T-helper 1 cell (primary cell): ENCODE measurements at regions not wholly inside any gene's neighbourhood (a gene's known extent, or its start where the extent isn't known, plus 50 kb on each side); places are given as distances from the start of the nearest gene placed in this dataset.
"Not testable (repeated sequence)": the region's sequence is repeated elsewhere in the genome, so short reads cannot be mapped to it uniquely, and the experiment has no call there.

Experiments used
- DNase-seq, 5 donors: peaks; one replicate each; pipeline ENCODE4 v3.0.0-alpha.2; 2012 to 2020

- no peak for DNase-seq
Measured at GRCh38 chr10:6868036-6868725, 288.1 kb upstream of the PRKCQ start.

GRCh38 chr10:6866757-6867156 lies 286.7 kb upstream of the PRKCQ start:
- DNase-seq: no peak

GRCh38 chr10:6864142-6864541 lies 284.1 kb upstream of the PRKCQ start:
- DNase-seq: no peak

GRCh38 chr10:6863381-6863780 lies 283.3 kb upstream of the PRKCQ start:
- no peak for DNase-seq

GRCh38 chr10:6850452-6850851 lies 270.4 kb upstream of the PRKCQ start:
- DNase-seq: no peak

GRCh38 chr10:6847561-6847960 lies 267.5 kb upstream of the PRKCQ start:
- no peak for DNase-seq

- DNase-seq: no peak
Measured at GRCh38 chr10:6843894-6844650, 264.0 kb upstream of the PRKCQ start.

- no peak for DNase-seq
Measured at GRCh38 chr10:6843481-6843881, 263.4 kb upstream of the PRKCQ start.

- DNase-seq: no peak
Measured at GRCh38 chr10:6842722-6843121, 262.6 kb upstream of the PRKCQ start.

GRCh38 chr10:6841761-6842160 lies 261.7 kb upstream of the PRKCQ start:
- DNase-seq: no peak

GRCh38 chr10:6840766-6841165 lies 260.7 kb upstream of the PRKCQ start:
- no peak for DNase-seq

- no peak for DNase-seq
Measured at GRCh38 chr10:6840201-6840691, 260.2 kb upstream of the PRKCQ start.

- no peak for DNase-seq
Measured at GRCh38 chr10:6838118-6838517, 258.0 kb upstream of the PRKCQ start.

GRCh38 chr10:6833458-6834011 lies 253.5 kb upstream of the PRKCQ start:
- DNase-seq: no peak

- not testable (repeated sequence) for DNase-seq
Measured at GRCh38 chr10:6830981-6831380, 250.9 kb upstream of the PRKCQ start.

GRCh38 chr10:6824793-6825192 lies 244.7 kb upstream of the PRKCQ start:
- DNase-seq: not testable (repeated sequence)

GRCh38 chr10:6823770-6824169 lies 243.7 kb upstream of the PRKCQ start:
- no peak for DNase-seq

- no peak for DNase-seq
Measured at GRCh38 chr10:6819301-6819700, 239.2 kb upstream of the PRKCQ start.

- no peak for DNase-seq
Measured at GRCh38 chr10:6817770-6818169, 237.7 kb upstream of the PRKCQ start.

- no peak for DNase-seq
Measured at GRCh38 chr10:6815346-6815745, 235.3 kb upstream of the PRKCQ start.

- no peak for DNase-seq
Measured at GRCh38 chr10:6813856-6814255, 233.8 kb upstream of the PRKCQ start.

- DNase-seq: no peak
Measured at GRCh38 chr10:6813306-6813705, 233.2 kb upstream of the PRKCQ start.

- no peak for DNase-seq
Measured at GRCh38 chr10:6811153-6811552, 231.1 kb upstream of the PRKCQ start.

- no peak for DNase-seq
Measured at GRCh38 chr10:6803427-6803783, 223.3 kb upstream of the PRKCQ start.
